ENCODE measurements at regions not wholly inside any gene's neighbourhood (a gene's known extent, or its start where the extent isn't known, plus 50 kb on each side); places are given as distances from the start of the nearest gene placed in this dataset.

- H3K9me3 ChIP-seq (ENCODE audit: control insufficient read depth in 1 of 2, insufficient read depth in 1 of 2, low read length in 2 of 2), result peaks cover 0 to 4% of the 10 kb centered on the region in 2 experiments
- DNase-seq (no peak), ATAC-seq (ENCODE audit: poor library complexity) (no peak)
- no peak overlapping the region for H3K27ac ChIP-seq (ENCODE audit: low read depth in 1 of 2, low read length in 2 of 2)
- Mint-ChIP-seq H3K27me3 (peaks cover 11% of the 10 kb centered on the region), H3K4me1 (ENCODE audit: low read depth) (no peaks in the 10 kb centered on the region), H3K9me3 (peaks cover 4% of the 10 kb centered on the region), H3K36me3 (ENCODE audit: low read depth) (no peaks in the 10 kb centered on the region), H3K27ac (no peak overlapping the region), H3K4me3 (no peak overlapping the region)
- CTCF ChIA-PET, result no interaction called here
- H3K4me1 ChIP-seq (ENCODE audit: insufficient read depth, low read length), result no peaks in the 10 kb centered on the region
- POLR2A ChIA-PET, result no interaction called here
- intact Hi-C loops (cut with DNase I, micrococcal nuclease), result no loop called here
- no peaks in the 10 kb centered on the region for H3K27me3 ChIP-seq (ENCODE audit: control insufficient read depth in 1 of 2, insufficient read depth in 2 of 2, low read length in 2 of 2)
- H3K36me3 ChIP-seq (ENCODE audit: insufficient read depth, low read length), result no peaks in the 10 kb centered on the region
- TF ChIP-seq, protein P1, sequence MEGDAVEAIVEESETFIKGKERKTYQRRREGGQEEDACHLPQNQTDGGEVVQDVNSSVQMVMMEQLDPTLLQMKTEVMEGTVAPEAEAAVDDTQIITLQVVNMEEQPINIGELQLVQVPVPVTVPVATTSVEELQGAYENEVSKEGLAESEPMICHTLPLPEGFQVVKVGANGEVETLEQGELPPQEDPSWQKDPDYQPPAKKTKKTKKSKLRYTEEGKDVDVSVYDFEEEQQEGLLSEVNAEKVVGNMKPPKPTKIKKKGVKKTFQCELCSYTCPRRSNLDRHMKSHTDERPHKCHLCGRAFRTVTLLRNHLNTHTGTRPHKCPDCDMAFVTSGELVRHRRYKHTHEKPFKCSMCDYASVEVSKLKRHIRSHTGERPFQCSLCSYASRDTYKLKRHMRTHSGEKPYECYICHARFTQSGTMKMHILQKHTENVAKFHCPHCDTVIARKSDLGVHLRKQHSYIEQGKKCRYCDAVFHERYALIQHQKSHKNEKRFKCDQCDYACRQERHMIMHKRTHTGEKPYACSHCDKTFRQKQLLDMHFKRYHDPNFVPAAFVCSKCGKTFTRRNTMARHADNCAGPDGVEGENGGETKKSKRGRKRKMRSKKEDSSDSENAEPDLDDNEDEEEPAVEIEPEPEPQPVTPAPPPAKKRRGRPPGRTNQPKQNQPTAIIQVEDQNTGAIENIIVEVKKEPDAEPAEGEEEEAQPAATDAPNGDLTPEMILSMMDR (IDR thresholded peaks at IDR 0.05), result no peak
- no peak overlapping the region for H3K4me3 ChIP-seq (ENCODE audit: low read length)
Measured at GRCh38 chr12:105766029-105766428, 372.7 kb downstream of the NUAK1 start.

GRCh38 chr12:105769486-105769885 is 369.3 kb downstream of the NUAK1 start:
- H3K27me3 ChIP-seq (ENCODE audit: control insufficient read depth in 1 of 2, insufficient read depth in 2 of 2, low read length in 2 of 2), result peaks cover 0 to 3% of the 10 kb centered on the region in 2 experiments
- H3K9me3 ChIP-seq (ENCODE audit: control insufficient read depth in 1 of 2, insufficient read depth in 1 of 2, low read length in 2 of 2), result peaks cover 0 to 4% of the 10 kb centered on the region in 2 experiments
- H3K36me3 ChIP-seq (ENCODE audit: insufficient read depth, low read length), result no peaks in the 10 kb centered on the region
- H3K27ac ChIP-seq (ENCODE audit: low read depth in 1 of 2, low read length in 2 of 2), result no peak overlapping the region
- intact Hi-C loops (cut with DNase I, micrococcal nuclease), result no loop called here
- Mint-ChIP-seq H3K4me3 (no peak overlapping the region), H3K36me3 (ENCODE audit: low read depth) (no peaks in the 10 kb centered on the region), H3K27ac (no peak overlapping the region), H3K9me3 (peaks cover 3% of the 10 kb centered on the region), H3K27me3 (peaks cover 14% of the 10 kb centered on the region), H3K4me1 (ENCODE audit: low read depth) (no peaks in the 10 kb centered on the region)
- no peak for DNase-seq
- TF ChIP-seq, protein P1 (IDR thresholded peaks at IDR 0.05), result no peak
- ChIA-PET CTCF (no interaction called here), POLR2A (no interaction called here)
- H3K4me3 ChIP-seq (ENCODE audit: low read length), result no peak overlapping the region
- H3K4me1 ChIP-seq (ENCODE audit: insufficient read depth, low read length), result no peaks in the 10 kb centered on the region
- ATAC-seq (ENCODE audit: poor library complexity), result no peak

GRCh38 chr12:105773471-105773870 is 365.3 kb downstream of the NUAK1 start:
- ChIA-PET CTCF (no interaction called here), POLR2A (no interaction called here)
- ATAC-seq (ENCODE audit: poor library complexity) (no peak), DNase-seq (no peak)
- Histone ChIP-seq H3K9me3 (ENCODE audit: control insufficient read depth in 1 of 2, insufficient read depth in 1 of 2, low read length in 2 of 2) (peaks cover 0 to 3% of the 10 kb centered on the region in 2 experiments), H3K27ac (ENCODE audit: low read depth in 1 of 2, low read length in 2 of 2) (no peak overlapping the region), H3K36me3 (ENCODE audit: insufficient read depth, low read length) (no peaks in the 10 kb centered on the region), H3K27me3 (ENCODE audit: control insufficient read depth in 1 of 2, insufficient read depth in 2 of 2, low read length in 2 of 2) (peaks cover 0 to 3% of the 10 kb centered on the region in 2 experiments), H3K4me1 (ENCODE audit: insufficient read depth, low read length) (no peaks in the 10 kb centered on the region), H3K4me3 (ENCODE audit: low read length) (no peak overlapping the region)
- intact Hi-C loops (cut with DNase I, micrococcal nuclease), result no loop called here
- Mint-ChIP-seq H3K27ac (no peak overlapping the region), H3K27me3 (peaks cover 14% of the 10 kb centered on the region), H3K4me3 (no peak overlapping the region), H3K36me3 (ENCODE audit: low read depth) (no peaks in the 10 kb centered on the region), H3K9me3 (peaks cover 3% of the 10 kb centered on the region), H3K4me1 (ENCODE audit: low read depth) (no peaks in the 10 kb centered on the region)
- TF ChIP-seq, protein P1 (IDR thresholded peaks at IDR 0.05), result no peak

All from CD4-positive, alpha-beta T cell (primary cell).